H9 (cell line): ENCODE measurements at regions not wholly inside any gene's neighbourhood (a gene's known extent, or its start where the extent isn't known, plus 50 kb on each side); places are given as distances from the start of the nearest gene placed in this dataset.

ENCODE experiments used
- DNase-seq: peaks from one replicate; pipeline ENCODE4 v3.0.0-alpha.2; 2017
- H2AFZ ChIP-seq: one replicate; pipeline ENCODE4 v1.6.1; 2013; ENCODE audit warnings: mild to moderate bottlenecking, low read length, control low read depth, moderate library complexity
- H2AK5ac ChIP-seq: 2 replicates; pipeline ENCODE4 v1.6.1; 2013; ENCODE audit warnings: low read length, control low read depth, mixed read lengths; ENCODE audit not compliant: insufficient read length
- H2BK120ac ChIP-seq: one replicate; pipeline ENCODE4 v1.6.1; 2013; ENCODE audit warnings: low read depth, mild to moderate bottlenecking, low read length, control low read depth, inconsistent platforms; ENCODE audit not compliant: poor library complexity, severe bottlenecking
- H2BK12ac ChIP-seq: 2 replicates; pipeline ENCODE4 v1.6.1; 2013; ENCODE audit warnings: low read length, control low read depth, mixed read lengths, low read depth; ENCODE audit not compliant: insufficient read length
- H2BK15ac ChIP-seq: 2 replicates; pipeline ENCODE4 v1.6.1; 2013; ENCODE audit warnings: low read depth, low read length, control low read depth
- H2BK20ac ChIP-seq: one replicate; pipeline ENCODE4 v1.6.1; 2013; ENCODE audit warnings: low read depth, mild to moderate bottlenecking, low read length, control low read depth, inconsistent platforms; ENCODE audit not compliant: poor library complexity, severe bottlenecking
- H2BK5ac ChIP-seq: 2 replicates; pipeline ENCODE4 v1.6.1; 2013; ENCODE audit warnings: low read length, control low read depth, mixed read lengths; ENCODE audit not compliant: insufficient read length
- H3K14ac ChIP-seq: 2 replicates; pipeline ENCODE4 v1.6.1; 2013; ENCODE audit warnings: low read length, control low read depth; ENCODE audit not compliant: insufficient read depth
- H3K18ac ChIP-seq: 2 replicates; pipeline ENCODE4 v1.6.1; 2013; ENCODE audit warnings: low read depth, mild to moderate bottlenecking, mixed read lengths, low read length, control low read depth; ENCODE audit not compliant: insufficient read length
- H3K23ac ChIP-seq: 2 replicates; pipeline ENCODE4 v1.6.1; 2013; ENCODE audit warnings: low read length, control low read depth, mixed read lengths, low read depth; ENCODE audit not compliant: insufficient read length
- H3K23me2 ChIP-seq: 2 replicates; pipeline ENCODE4 v1.6.1; 2013; ENCODE audit warnings: low read depth, mild to moderate bottlenecking, mixed read lengths, low read length, control low read depth; ENCODE audit not compliant: insufficient read length, poor library complexity, severe bottlenecking
- H3K27ac ChIP-seq: 2 replicates; pipeline ENCODE4 v1.5.1; 2013; ENCODE audit warnings: low read length, control low read depth, mixed read lengths, low read depth; ENCODE audit not compliant: insufficient read length
- H3K27me3 ChIP-seq: 2 replicates; pipeline ENCODE4 v1.6.1; 2013; ENCODE audit warnings: low read length, control low read depth, inconsistent platforms; ENCODE audit not compliant: insufficient read depth
- H3K4ac ChIP-seq: 2 replicates; pipeline ENCODE4 v1.6.1; 2013; ENCODE audit warnings: low read depth, mild to moderate bottlenecking, control low read depth, inconsistent platforms, low read length, moderate library complexity
- H3K4me1 ChIP-seq: 2 replicates; pipeline ENCODE4 v1.6.1; 2013; ENCODE audit warnings: low read length, control low read depth, inconsistent platforms; ENCODE audit not compliant: insufficient read depth
- H3K4me2 ChIP-seq: 2 replicates; pipeline ENCODE4 v1.6.1; 2013; ENCODE audit warnings: low read length, control low read depth, mixed read lengths; ENCODE audit not compliant: insufficient read length, insufficient read depth
- H3K56ac ChIP-seq: 2 replicates; pipeline ENCODE4 v1.6.1; 2013; ENCODE audit warnings: low read depth, mild to moderate bottlenecking, mixed read lengths, low read length, control low read depth; ENCODE audit not compliant: insufficient read length
- H3K79me1 ChIP-seq: 2 replicates; pipeline ENCODE4 v1.6.1; 2013; ENCODE audit warnings: low read depth, mild to moderate bottlenecking, moderate library complexity, low read length, control low read depth, inconsistent platforms; ENCODE audit not compliant: insufficient read depth, poor library complexity, severe bottlenecking
- H3K79me2 ChIP-seq: 2 replicates; pipeline ENCODE4 v1.6.1; 2013; ENCODE audit warnings: low read length, control low read depth, inconsistent platforms; ENCODE audit not compliant: insufficient read depth
- H3K9ac ChIP-seq: 2 replicates; pipeline ENCODE4 v1.6.1; 2013; ENCODE audit warnings: low read length, control low read depth, mixed read lengths; ENCODE audit not compliant: insufficient read length; ENCODE audit errors: extremely low read depth
- H3K9me3 ChIP-seq: one replicate; pipeline ENCODE4 v1.6.1; 2013; ENCODE audit warnings: low read depth, low read length, inconsistent platforms; ENCODE audit not compliant: control insufficient read depth
- H3T11ph ChIP-seq: one replicate; pipeline ENCODE4 v1.6.1; 2013; ENCODE audit warnings: mild to moderate bottlenecking, low read length, control low read depth, inconsistent platforms
- H4K20me1 ChIP-seq: one replicate; pipeline ENCODE4 v1.6.1; 2013; ENCODE audit not compliant: control insufficient read depth, insufficient read length, insufficient read depth
- H4K5ac ChIP-seq: 2 replicates; pipeline ENCODE4 v1.6.1; 2013; ENCODE audit warnings: low read depth, mild to moderate bottlenecking, mixed read lengths, low read length, control low read depth; ENCODE audit not compliant: insufficient read length
- H4K8ac ChIP-seq: replicated peaks from 2 replicates; pipeline ENCODE4 v1.6.1; 2013; ENCODE audit warnings: low read length, control low read depth, mixed read lengths, low read depth; ENCODE audit not compliant: insufficient read length
- H4K91ac ChIP-seq: 2 replicates; pipeline ENCODE4 v1.6.1; 2013; ENCODE audit warnings: low read depth, mild to moderate bottlenecking, moderate library complexity, mixed read lengths, low read length, control low read depth; ENCODE audit not compliant: insufficient read length
- H3K27ac Mint-ChIP-seq, 3 experiments: 2 replicates in 2 of 3; 3 replicates in 1 of 3; pipeline ENCODE4 v1.8.0; 2020 to 2021; ENCODE audit warnings: mixed read lengths in 3 of 3, mild to moderate bottlenecking in 1 of 3, moderate library complexity in 1 of 3
- H3K27me3 Mint-ChIP-seq: 2 replicates; pipeline ENCODE4 v1.8.0; 2021; ENCODE audit warnings: low read depth, mild to moderate bottlenecking, moderate library complexity, mixed read lengths
- H3K36me3 Mint-ChIP-seq, 3 experiments: 2 replicates in 2 of 3; 3 replicates in 1 of 3; pipeline ENCODE4 v1.8.0; 2020 to 2021; ENCODE audit warnings: low read depth in 3 of 3, mixed read lengths in 3 of 3; ENCODE audit not compliant: insufficient read depth in 1 of 3
- H3K4me1 Mint-ChIP-seq, 2 experiments: 2 replicates each; pipeline ENCODE4 v1.8.0; 2020; ENCODE audit warnings: mixed read lengths in 2 of 2
- H3K4me3 Mint-ChIP-seq, 2 experiments: 2 replicates in 1 of 2; 3 replicates in 1 of 2; pipeline ENCODE4 v1.8.0; 2020 to 2021; ENCODE audit warnings: mild to moderate bottlenecking in 2 of 2, mixed read lengths in 2 of 2, moderate library complexity in 1 of 2
- H3K9me3 Mint-ChIP-seq, 2 experiments: 2 replicates in 1 of 2; 3 replicates in 1 of 2; pipeline ENCODE4 v1.8.0; 2020; ENCODE audit warnings: mild to moderate bottlenecking in 2 of 2, mixed read lengths in 2 of 2, moderate library complexity in 1 of 2
- WGBS: extraction: QIAGEN DNeasy Blood & Tissue Kit; methylation state at CpG from one replicate; pipeline ENCODE4 v1.1.7; 2013; ENCODE audit warnings: missing lambda C conversion rate, low lambda C conversion rate, mixed read lengths; ENCODE audit not compliant: insufficient read length; ENCODE audit errors: extremely low coverage; 5-methylcytosine and 5-hydroxymethylcytosine counted together
- TF ChIP-seq, protein P1 (sequence below): fragments of 200-600 bp; sonication (generic); conservative IDR thresholded peaks from 3 replicates; pipeline ENCODE4 v1.8.0; 2021; ENCODE audit warnings: antibody characterized with exemption, mild to moderate bottlenecking

DNA sequence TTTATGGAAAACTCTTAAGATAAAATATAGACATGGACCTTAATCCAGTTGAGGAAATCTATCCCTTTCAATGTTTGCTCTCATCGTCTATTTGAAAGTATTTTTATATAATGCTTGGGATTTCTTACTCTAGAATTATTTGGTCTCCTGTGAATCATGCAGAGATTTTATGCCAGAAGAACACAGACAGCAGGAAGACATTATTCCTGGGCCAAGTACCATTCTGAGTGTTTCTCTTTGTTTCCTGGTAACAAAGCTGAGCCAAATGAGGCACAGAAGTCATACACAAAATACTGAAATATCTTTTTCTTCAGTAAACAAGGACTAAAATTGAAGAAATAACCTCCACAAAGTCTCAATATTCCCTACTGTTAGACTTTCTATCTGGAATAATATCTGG, 538.2 kb upstream of the EYS start:
- Histone ChIP-seq H4K8ac (no peak overlapping the region), H3K23me2 (no peaks in the 10 kb centered on the region), H3T11ph (no peak overlapping the region), H3K79me1 (no peaks in the 10 kb centered on the region), H3K14ac (no peak overlapping the region), H2BK15ac (no peak overlapping the region), H3K56ac (no peak overlapping the region), H3K9me3 (no peaks in the 10 kb centered on the region), H3K9ac (no peak overlapping the region), H3K4me1 (no peaks in the 10 kb centered on the region), H3K27me3 (no peaks in the 10 kb centered on the region), H3K4me2 (no peak overlapping the region), H3K23ac (no peak overlapping the region), H3K27ac (no peak overlapping the region), H2AFZ (no peak overlapping the region), H2BK120ac (no peak overlapping the region), H3K4ac (no peak overlapping the region), H2AK5ac (no peak overlapping the region), H4K20me1 (no peaks in the 10 kb centered on the region), H3K79me2 (no peaks in the 10 kb centered on the region), H4K5ac (no peak overlapping the region), H3K18ac (no peak overlapping the region), H2BK12ac (no peak overlapping the region), H2BK20ac (no peak overlapping the region), H2BK5ac (no peak overlapping the region), H4K91ac (no peak overlapping the region)
- no CpG with 5 or more reads among the region's 1 CpG for WGBS
- Mint-ChIP-seq H3K9me3 (peaks cover 3 to 6% of the 10 kb centered on the region in 2 experiments; a peak in 3 of 5 replicates), H3K4me3 (no peak overlapping the region), H3K4me1 (no peaks in the 10 kb centered on the region), H3K36me3 (peaks cover 0 to 6% (median 2%) of the 10 kb centered on the region in 3 experiments; a peak in 4 of 7 replicates), H3K27ac (no peak overlapping the region), H3K27me3 (no peaks in the 10 kb centered on the region)
- TF ChIP-seq, protein P1, sequence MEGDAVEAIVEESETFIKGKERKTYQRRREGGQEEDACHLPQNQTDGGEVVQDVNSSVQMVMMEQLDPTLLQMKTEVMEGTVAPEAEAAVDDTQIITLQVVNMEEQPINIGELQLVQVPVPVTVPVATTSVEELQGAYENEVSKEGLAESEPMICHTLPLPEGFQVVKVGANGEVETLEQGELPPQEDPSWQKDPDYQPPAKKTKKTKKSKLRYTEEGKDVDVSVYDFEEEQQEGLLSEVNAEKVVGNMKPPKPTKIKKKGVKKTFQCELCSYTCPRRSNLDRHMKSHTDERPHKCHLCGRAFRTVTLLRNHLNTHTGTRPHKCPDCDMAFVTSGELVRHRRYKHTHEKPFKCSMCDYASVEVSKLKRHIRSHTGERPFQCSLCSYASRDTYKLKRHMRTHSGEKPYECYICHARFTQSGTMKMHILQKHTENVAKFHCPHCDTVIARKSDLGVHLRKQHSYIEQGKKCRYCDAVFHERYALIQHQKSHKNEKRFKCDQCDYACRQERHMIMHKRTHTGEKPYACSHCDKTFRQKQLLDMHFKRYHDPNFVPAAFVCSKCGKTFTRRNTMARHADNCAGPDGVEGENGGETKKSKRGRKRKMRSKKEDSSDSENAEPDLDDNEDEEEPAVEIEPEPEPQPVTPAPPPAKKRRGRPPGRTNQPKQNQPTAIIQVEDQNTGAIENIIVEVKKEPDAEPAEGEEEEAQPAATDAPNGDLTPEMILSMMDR: no peak
- no peak for DNase-seq
